22Rv1 (cell line): ENCODE measurements at regions not wholly inside any gene's neighbourhood (a gene's known extent, or its start where the extent isn't known, plus 50 kb on each side); places are given as distances from the start of the nearest gene placed in this dataset.

Source experiments
- ZFX ChIP-seq: fragments of 450-650 bp; IDR thresholded peaks from 2 replicates; pipeline ENCODE4 v1.6.1; 2017; ENCODE audit warnings: antibody characterized with exemption, borderline replicate concordance
- TF ChIP-seq, protein P1 (sequence below): fragments of 450-650 bp; IDR thresholded peaks from 2 replicates; pipeline ENCODE4 v1.5.1; 2017; ENCODE audit warnings: mild to moderate bottlenecking

DNA sequence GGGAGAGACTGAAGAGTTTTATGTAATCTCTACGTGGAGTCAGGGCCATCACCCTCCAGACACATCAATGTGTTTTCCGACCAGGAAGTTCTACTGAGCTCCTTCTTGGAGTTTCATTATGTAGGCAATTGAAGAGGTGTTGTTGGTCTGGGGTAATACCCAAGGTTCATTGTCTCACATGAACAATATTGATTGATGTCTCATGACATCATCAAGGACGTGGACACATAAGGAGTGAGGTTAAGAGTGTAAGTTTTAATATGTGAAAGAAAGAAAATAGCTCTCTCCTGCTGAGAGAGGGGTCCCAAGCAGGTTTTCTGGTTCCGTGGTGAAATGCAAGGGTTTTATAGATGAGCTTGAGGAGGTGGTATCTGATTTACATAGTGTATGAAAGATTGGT lies 280.7 kb upstream of the MIR17HG start:
- TF ChIP-seq, protein P1, sequence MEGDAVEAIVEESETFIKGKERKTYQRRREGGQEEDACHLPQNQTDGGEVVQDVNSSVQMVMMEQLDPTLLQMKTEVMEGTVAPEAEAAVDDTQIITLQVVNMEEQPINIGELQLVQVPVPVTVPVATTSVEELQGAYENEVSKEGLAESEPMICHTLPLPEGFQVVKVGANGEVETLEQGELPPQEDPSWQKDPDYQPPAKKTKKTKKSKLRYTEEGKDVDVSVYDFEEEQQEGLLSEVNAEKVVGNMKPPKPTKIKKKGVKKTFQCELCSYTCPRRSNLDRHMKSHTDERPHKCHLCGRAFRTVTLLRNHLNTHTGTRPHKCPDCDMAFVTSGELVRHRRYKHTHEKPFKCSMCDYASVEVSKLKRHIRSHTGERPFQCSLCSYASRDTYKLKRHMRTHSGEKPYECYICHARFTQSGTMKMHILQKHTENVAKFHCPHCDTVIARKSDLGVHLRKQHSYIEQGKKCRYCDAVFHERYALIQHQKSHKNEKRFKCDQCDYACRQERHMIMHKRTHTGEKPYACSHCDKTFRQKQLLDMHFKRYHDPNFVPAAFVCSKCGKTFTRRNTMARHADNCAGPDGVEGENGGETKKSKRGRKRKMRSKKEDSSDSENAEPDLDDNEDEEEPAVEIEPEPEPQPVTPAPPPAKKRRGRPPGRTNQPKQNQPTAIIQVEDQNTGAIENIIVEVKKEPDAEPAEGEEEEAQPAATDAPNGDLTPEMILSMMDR = no peak
- TF ChIP-seq ZFX = no peak
